ENCODE measurements at regions not wholly inside any gene's neighbourhood (a gene's known extent, or its start where the extent isn't known, plus 50 kb on each side); places are given as distances from the start of the nearest gene placed in this dataset.

- TF ChIP-seq RARB (CRISPR knock-in tag; IDR thresholded peaks at IDR 0.05) (no peak), HEYL (CRISPR knock-in tag; IDR thresholded peaks at IDR 0.05) (no peak), CBX8 (IDR thresholded peaks at IDR 0.05) (no peak)
Observed at GRCh38 chr6:113651120-113651519, 206.0 kb upstream of the MARCKS start (continued).

- 65% methylated on average over 1 of the region's 1 CpG for WGBS (ENCODE audit: missing lambda C conversion rate)
- Histone ChIP-seq H3K9me3 (no peaks in the 10 kb centered on the region), H3K4me1 (peaks cover 35% of the 10 kb centered on the region), H3K4me2 (no peak overlapping the region), H3K4me3 (no peak overlapping the region), H3K27ac (no peak overlapping the region)
- FAIRE-seq: no peak
- ChIA-PET POLR2A (no interaction called here), CTCF (interaction anchor here (1.1 kb wide), 1 partner anchor 207 kb away, joined by 4 read pairs; no protein-coding TSS in a partner anchor)
- no peak for ATAC-seq
- DNase-seq (ENCODE audit: low read depth in 1 of 2, low spot score in 1 of 2): no peak
- TF ChIP-seq, protein P1, sequence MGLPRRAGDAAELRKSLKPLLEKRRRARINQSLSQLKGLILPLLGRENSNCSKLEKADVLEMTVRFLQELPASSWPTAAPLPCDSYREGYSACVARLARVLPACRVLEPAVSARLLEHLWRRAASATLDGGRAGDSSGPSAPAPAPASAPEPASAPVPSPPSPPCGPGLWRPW (IDR thresholded peaks at IDR 0.05): no peak
- TF ChIP-seq HEYL (CRISPR knock-in tag; IDR thresholded peaks at IDR 0.05) (no peak), HOXA7 (CRISPR knock-in tag; IDR thresholded peaks at IDR 0.05) (no peak), MYC (IDR thresholded peaks at IDR 0.05; ENCODE audit: borderline replicate concordance, low read length) (no peak)
Observed at GRCh38 chr6:113651920-113652319, 205.2 kb upstream of the MARCKS start.

DNA sequence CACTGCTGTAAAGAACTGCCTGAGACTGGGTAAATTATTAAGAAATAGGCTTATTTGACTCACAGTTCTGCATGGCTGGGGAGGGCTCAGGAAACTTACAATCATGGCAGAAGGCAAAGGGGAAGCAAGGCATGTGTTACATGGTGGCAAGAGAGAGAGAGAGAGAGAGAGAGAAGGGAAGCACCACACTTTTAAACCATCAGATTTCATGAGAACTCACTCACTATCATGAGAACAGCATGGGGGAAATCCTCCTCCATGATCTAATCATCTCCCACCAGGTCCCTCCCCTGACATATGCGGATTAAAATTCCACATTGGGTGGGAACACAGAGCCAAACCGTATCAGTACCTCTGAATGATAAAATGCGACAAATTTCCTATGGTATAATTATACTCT lies 203.9 kb upstream of the MARCKS start:
- ATAC-seq: no peak
- peak overlapping the region; percentile 47 to 77; a peak in 5 of 6 replicates for H3K27ac ChIP-seq
- H3K4me1 ChIP-seq: peaks cover 35% of the 10 kb centered on the region
- H3K4me2 ChIP-seq: no peak overlapping the region
- no peak for DNase-seq (ENCODE audit: low read depth in 1 of 2, low spot score in 1 of 2)
- no peaks in the 10 kb centered on the region for H3K9me3 ChIP-seq
- H3K4me3 ChIP-seq: no peak overlapping the region
- WGBS (ENCODE audit: missing lambda C conversion rate): 85% methylated on average over 3 of the region's 3 CpGs
- no peak for FAIRE-seq
- ChIA-PET CTCF (no interaction called here), POLR2A (no interaction called here)
- no peak for TF ChIP-seq RCOR1 (IDR thresholded peaks at IDR 0.05; ENCODE audit: low read depth, low read length)
- TF ChIP-seq EHF (CRISPR knock-in tag; IDR thresholded peaks at IDR 0.05): no peak
- no peak for TF ChIP-seq KDM1A (IDR thresholded peaks at IDR 0.05; ENCODE audit: low read depth)
- no peak for TF ChIP-seq CHD4 (IDR thresholded peaks at IDR 0.05; ENCODE audit: borderline replicate concordance)

DNA sequence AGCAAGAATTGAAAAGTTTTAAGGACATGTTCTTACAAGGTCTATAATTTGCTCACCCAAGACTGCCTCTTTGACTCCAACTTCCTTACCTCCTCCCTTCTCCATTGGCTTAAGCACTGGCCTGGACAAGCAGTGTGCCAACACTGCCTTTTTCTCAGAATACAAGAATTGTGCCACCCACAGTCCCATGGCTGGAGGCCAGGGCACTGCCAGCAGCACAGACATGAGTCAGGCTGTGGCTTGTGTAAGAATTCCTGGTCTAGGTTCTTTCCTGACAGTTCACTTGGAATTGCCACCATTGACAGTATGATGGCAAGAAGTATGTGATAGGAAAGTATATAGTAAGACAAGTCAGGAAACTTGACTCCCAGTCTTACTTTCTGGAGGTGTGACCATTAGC lies 202.7 kb upstream of the MARCKS start:
- DNase-seq (ENCODE audit: low read depth in 1 of 2, low spot score in 1 of 2): peak; percentile 54 to 85
- Histone ChIP-seq H3K4me1 (peaks cover 29% of the 10 kb centered on the region), H3K4me3 (no peak overlapping the region), H3K4me2 (peak overlapping the region; percentile 59), H3K27ac (peak overlapping the region; percentile 47 to 70; a peak in 5 of 6 replicates), H3K9me3 (no peaks in the 10 kb centered on the region)
- no peak for TF ChIP-seq CBX8 (IDR thresholded peaks at IDR 0.05)
- TF ChIP-seq HOXB5 (CRISPR knock-in tag; IDR thresholded peaks at IDR 0.05): no peak
- TF ChIP-seq MAX (IDR thresholded peaks at IDR 0.05): peak; percentile 33; the same call in 1 of the 2 replicates
- peak; percentile 61; the same call in 1 of the 2 replicates for TF ChIP-seq GATA3 (IDR thresholded peaks at IDR 0.05; ENCODE audit: borderline replicate concordance)
- TF ChIP-seq CBX2 (IDR thresholded peaks at IDR 0.05; ENCODE audit: borderline replicate concordance, low read depth): no peak
- TF ChIP-seq, protein P2, sequence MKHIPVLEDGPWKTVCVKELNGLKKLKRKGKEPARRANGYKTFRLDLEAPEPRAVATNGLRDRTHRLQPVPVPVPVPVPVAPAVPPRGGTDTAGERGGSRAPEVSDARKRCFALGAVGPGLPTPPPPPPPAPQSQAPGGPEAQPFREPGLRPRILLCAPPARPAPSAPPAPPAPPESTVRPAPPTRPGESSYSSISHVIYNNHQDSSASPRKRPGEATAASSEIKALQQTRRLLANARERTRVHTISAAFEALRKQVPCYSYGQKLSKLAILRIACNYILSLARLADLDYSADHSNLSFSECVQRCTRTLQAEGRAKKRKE (CRISPR knock-in tag; IDR thresholded peaks at IDR 0.05; ENCODE audit: low read depth): no peak
- TF ChIP-seq JUN (IDR thresholded peaks at IDR 0.05): peak; percentile 34 to 61; a peak in 2 of 5 replicates
- no peak for TF ChIP-seq EHMT2 (IDR thresholded peaks at IDR 0.05; ENCODE audit: low read depth)
- TF ChIP-seq, protein P3, sequence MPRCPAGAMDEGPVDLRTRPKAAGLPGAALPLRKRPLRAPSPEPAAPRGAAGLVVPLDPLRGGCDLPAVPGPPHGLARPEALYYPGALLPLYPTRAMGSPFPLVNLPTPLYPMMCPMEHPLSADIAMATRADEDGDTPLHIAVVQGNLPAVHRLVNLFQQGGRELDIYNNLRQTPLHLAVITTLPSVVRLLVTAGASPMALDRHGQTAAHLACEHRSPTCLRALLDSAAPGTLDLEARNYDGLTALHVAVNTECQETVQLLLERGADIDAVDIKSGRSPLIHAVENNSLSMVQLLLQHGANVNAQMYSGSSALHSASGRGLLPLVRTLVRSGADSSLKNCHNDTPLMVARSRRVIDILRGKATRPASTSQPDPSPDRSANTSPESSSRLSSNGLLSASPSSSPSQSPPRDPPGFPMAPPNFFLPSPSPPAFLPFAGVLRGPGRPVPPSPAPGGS (IDR thresholded peaks at IDR 0.05): 0 out of 3 replicates have a peak, but pooled peaks have one; percentile 38
- peak; percentile 40; the same call in 1 of the 3 replicates for TF ChIP-seq SMC3 (IDR thresholded peaks at IDR 0.05)
- peak; percentile 52 to 72; a peak in 2 of 4 replicates for TF ChIP-seq CEBPB (IDR thresholded peaks at IDR 0.05)
- peak in 1 of 2 experiments; percentile 59; a peak in 2 of 5 replicates for TF ChIP-seq RAD21 (conservative IDR thresholded peaks at IDR 0.05 in 1 of 2, IDR thresholded peaks at IDR 0.05 in 1 of 2)
- no peak for TF ChIP-seq POLR2A (IDR thresholded peaks at IDR 0.05; ENCODE audit: low read length)
- TF ChIP-seq EP300 (IDR thresholded peaks at IDR 0.05): peak; percentile 60 to 65; a peak in 3 of 5 replicates
- TF ChIP-seq FOSL2 (IDR thresholded peaks at IDR 0.05): peak; percentile 60; the same call in 1 of the 2 replicates
- peak; percentile 81 for TF ChIP-seq FOSL2 (CRISPR knock-in tag; IDR thresholded peaks at IDR 0.05)
- TF ChIP-seq JUNB (IDR thresholded peaks at IDR 0.05): peak; percentile 77
- FAIRE-seq: no peak
- CTCF ChIA-PET: interaction anchor here (0.6 kb wide), 1 partner anchor 255 kb away, joined by 3 read pairs; no protein-coding TSS in a partner anchor
- POLR2A ChIA-PET: no interaction called here
- ATAC-seq: peak; percentile 95 to 96

Data from A549 (cell line).